ENCODE measurements at regions not wholly inside any gene's neighbourhood (a gene's known extent, or its start where the extent isn't known, plus 50 kb on each side); places are given as distances from the start of the nearest gene placed in this dataset.

- Histone ChIP-seq H3K36me3 (ENCODE audit: control insufficient read depth, insufficient read depth, low read length) (no peaks in the 10 kb centered on the region), H3K9ac (ENCODE audit: low read depth, low read length) (no peak overlapping the region), H3K27me3 (ENCODE audit: control insufficient read depth, insufficient read depth, low read length) (no peaks in the 10 kb centered on the region), H3K27ac (ENCODE audit: low read depth, low read length) (no peak overlapping the region), H3K4me3 (ENCODE audit: low read depth, low read length) (no peak overlapping the region), H3K9me3 (ENCODE audit: control insufficient read depth, insufficient read depth, low read length) (no peaks in the 10 kb centered on the region), H3K4me1 (ENCODE audit: control insufficient read depth, insufficient read depth, low read length) (peaks cover 9% of the 10 kb centered on the region)
Observed at GRCh38 chr12:41910578-41911320, 233.9 kb downstream of the GXYLT1 start.

- no peaks in the 10 kb centered on the region for H3K27me3 ChIP-seq (ENCODE audit: control insufficient read depth, insufficient read depth, low read length)
- no peaks in the 10 kb centered on the region for H3K36me3 ChIP-seq (ENCODE audit: control insufficient read depth, insufficient read depth, low read length)
- no peak overlapping the region for H3K9ac ChIP-seq (ENCODE audit: low read depth, low read length)
- no peak overlapping the region for H3K4me3 ChIP-seq (ENCODE audit: low read depth, low read length)
- peaks cover 22% of the 10 kb centered on the region for H3K4me1 ChIP-seq (ENCODE audit: control insufficient read depth, insufficient read depth, low read length)
- H3K27ac ChIP-seq (ENCODE audit: low read depth, low read length): no peak overlapping the region
- H3K9me3 ChIP-seq (ENCODE audit: control insufficient read depth, insufficient read depth, low read length): no peaks in the 10 kb centered on the region
Observed at GRCh38 chr12:41908206-41908605, 236.5 kb downstream of the GXYLT1 start.

GRCh38 chr12:41907550-41907949, 237.1 kb downstream of the GXYLT1 start:
- H3K27me3 ChIP-seq (ENCODE audit: control insufficient read depth, insufficient read depth, low read length): no peaks in the 10 kb centered on the region
- no peaks in the 10 kb centered on the region for H3K36me3 ChIP-seq (ENCODE audit: control insufficient read depth, insufficient read depth, low read length)
- no peak overlapping the region for H3K4me3 ChIP-seq (ENCODE audit: low read depth, low read length)
- peaks cover 22% of the 10 kb centered on the region for H3K4me1 ChIP-seq (ENCODE audit: control insufficient read depth, insufficient read depth, low read length)
- no peaks in the 10 kb centered on the region for H3K9me3 ChIP-seq (ENCODE audit: control insufficient read depth, insufficient read depth, low read length)
- H3K9ac ChIP-seq (ENCODE audit: low read depth, low read length): no peak overlapping the region
- H3K27ac ChIP-seq (ENCODE audit: low read depth, low read length): no peak overlapping the region

GRCh38 chr12:41907021-41907420, 237.7 kb downstream of the GXYLT1 start:
- Histone ChIP-seq H3K4me1 (ENCODE audit: control insufficient read depth, insufficient read depth, low read length) (peaks cover 22% of the 10 kb centered on the region), H3K27me3 (ENCODE audit: control insufficient read depth, insufficient read depth, low read length) (no peaks in the 10 kb centered on the region), H3K36me3 (ENCODE audit: control insufficient read depth, insufficient read depth, low read length) (no peaks in the 10 kb centered on the region), H3K27ac (ENCODE audit: low read depth, low read length) (no peak overlapping the region), H3K9ac (ENCODE audit: low read depth, low read length) (no peak overlapping the region), H3K9me3 (ENCODE audit: control insufficient read depth, insufficient read depth, low read length) (no peaks in the 10 kb centered on the region), H3K4me3 (ENCODE audit: low read depth, low read length) (no peak overlapping the region)

- no peaks in the 10 kb centered on the region for H3K27me3 ChIP-seq (ENCODE audit: control insufficient read depth, insufficient read depth, low read length)
- no peaks in the 10 kb centered on the region for H3K36me3 ChIP-seq (ENCODE audit: control insufficient read depth, insufficient read depth, low read length)
- no peaks in the 10 kb centered on the region for H3K9me3 ChIP-seq (ENCODE audit: control insufficient read depth, insufficient read depth, low read length)
- no peak overlapping the region for H3K9ac ChIP-seq (ENCODE audit: low read depth, low read length)
- no peak overlapping the region for H3K4me3 ChIP-seq (ENCODE audit: low read depth, low read length)
- no peak overlapping the region for H3K27ac ChIP-seq (ENCODE audit: low read depth, low read length)
- H3K4me1 ChIP-seq (ENCODE audit: control insufficient read depth, insufficient read depth, low read length): peaks cover 22% of the 10 kb centered on the region
Observed at GRCh38 chr12:41905759-41906297, 238.8 kb downstream of the GXYLT1 start.

DNA sequence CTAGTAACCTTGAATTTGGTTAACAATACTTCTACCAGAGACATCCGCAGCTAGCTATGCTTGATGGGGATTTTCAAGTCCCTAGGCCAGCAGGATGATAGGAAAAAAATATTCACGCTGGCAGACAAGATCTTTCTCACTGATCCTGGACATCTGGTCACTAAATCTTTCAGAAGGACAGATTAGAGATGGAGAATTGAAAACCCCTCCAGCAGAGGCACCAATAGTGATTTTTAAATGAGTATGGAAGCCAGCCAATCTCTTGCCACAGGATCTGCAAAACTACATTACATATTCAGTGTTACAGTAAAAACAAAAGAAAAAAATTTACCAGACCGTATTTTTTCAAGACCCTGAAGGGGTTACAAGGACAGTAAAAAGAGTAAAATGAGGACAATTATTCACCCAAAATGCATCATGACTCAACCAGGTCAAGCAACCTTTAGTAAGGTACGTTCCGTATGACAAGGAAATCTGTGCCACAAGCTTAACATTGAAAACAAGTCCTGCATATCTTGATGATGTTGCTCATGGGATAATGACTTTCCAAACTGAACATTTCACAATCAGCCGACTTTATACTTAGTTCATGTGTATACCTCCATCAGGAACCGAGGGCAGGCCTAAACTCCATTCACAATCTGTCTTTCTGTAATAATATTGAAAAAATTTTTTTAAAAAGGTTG, 239.5 kb downstream of the GXYLT1 start:
- Histone ChIP-seq H3K36me3 (ENCODE audit: control insufficient read depth, insufficient read depth, low read length) (no peaks in the 10 kb centered on the region), H3K9ac (ENCODE audit: low read depth, low read length) (no peak overlapping the region), H3K4me3 (ENCODE audit: low read depth, low read length) (no peak overlapping the region), H3K27me3 (ENCODE audit: control insufficient read depth, insufficient read depth, low read length) (no peaks in the 10 kb centered on the region), H3K9me3 (ENCODE audit: control insufficient read depth, insufficient read depth, low read length) (no peaks in the 10 kb centered on the region), H3K4me1 (ENCODE audit: control insufficient read depth, insufficient read depth, low read length) (peaks cover 22% of the 10 kb centered on the region), H3K27ac (ENCODE audit: low read depth, low read length) (no peak overlapping the region)

DNA sequence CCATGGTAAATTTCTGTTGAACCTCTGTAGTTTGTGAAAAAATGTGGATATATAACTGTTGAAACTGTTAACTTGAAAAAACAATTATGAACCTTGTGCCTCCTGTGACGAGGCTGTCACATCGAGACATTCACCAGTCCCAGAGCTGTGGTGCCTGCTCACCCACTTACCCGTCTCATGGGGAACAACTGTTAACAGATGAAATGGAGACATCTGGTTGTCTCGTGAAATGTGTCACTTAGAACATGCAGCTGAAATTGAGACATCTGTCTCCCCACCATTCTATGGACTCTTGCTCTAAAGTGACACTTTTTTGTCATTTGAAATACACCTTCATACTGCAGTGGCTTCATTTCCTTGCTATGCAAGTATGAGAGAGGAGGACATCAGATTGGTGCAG, 240.6 kb downstream of the GXYLT1 start:
- Histone ChIP-seq H3K27me3 (ENCODE audit: control insufficient read depth, insufficient read depth, low read length) (no peaks in the 10 kb centered on the region), H3K4me1 (ENCODE audit: control insufficient read depth, insufficient read depth, low read length) (peaks cover 22% of the 10 kb centered on the region), H3K9me3 (ENCODE audit: control insufficient read depth, insufficient read depth, low read length) (no peaks in the 10 kb centered on the region), H3K4me3 (ENCODE audit: low read depth, low read length) (no peak overlapping the region), H3K9ac (ENCODE audit: low read depth, low read length) (no peak overlapping the region), H3K36me3 (ENCODE audit: control insufficient read depth, insufficient read depth, low read length) (no peaks in the 10 kb centered on the region), H3K27ac (ENCODE audit: low read depth, low read length) (no peak overlapping the region)

DNA sequence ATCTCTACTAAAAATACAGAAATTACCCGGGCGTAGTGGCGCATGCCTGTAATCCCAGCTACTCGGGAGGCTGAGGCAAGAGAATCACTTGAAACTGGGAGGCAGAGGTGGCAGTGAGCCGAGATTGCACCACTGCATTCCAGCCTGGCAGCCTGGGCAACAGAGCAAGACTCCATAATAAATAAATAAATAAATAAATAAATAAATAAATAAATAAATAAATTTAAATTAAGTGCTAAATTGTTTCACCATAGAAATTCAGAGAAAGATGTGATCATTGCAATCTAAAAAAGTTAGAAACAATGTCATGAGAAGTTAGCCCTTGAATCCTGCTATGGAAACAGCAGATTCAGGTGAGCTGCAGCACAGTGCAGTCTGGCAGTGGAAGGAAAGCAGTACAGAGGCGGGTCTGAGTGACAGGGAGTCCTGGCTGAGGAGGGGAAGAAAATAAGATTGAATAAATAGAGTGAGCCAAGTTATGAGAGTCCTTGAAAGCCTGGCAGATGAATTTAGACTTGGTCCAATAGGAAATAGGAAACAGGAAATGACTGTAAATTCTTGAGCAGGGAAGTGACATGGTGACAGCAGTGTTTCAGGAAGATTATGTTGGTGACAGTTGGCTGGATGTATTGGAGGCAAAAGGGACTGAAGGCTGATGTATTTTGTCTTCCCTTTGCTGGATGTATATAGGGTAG, 241.5 kb downstream of the GXYLT1 start:
- H3K36me3 ChIP-seq (ENCODE audit: control insufficient read depth, insufficient read depth, low read length): no peaks in the 10 kb centered on the region
- H3K9me3 ChIP-seq (ENCODE audit: control insufficient read depth, insufficient read depth, low read length): no peaks in the 10 kb centered on the region
- no peak overlapping the region for H3K4me3 ChIP-seq (ENCODE audit: low read depth, low read length)
- no peaks in the 10 kb centered on the region for H3K27me3 ChIP-seq (ENCODE audit: control insufficient read depth, insufficient read depth, low read length)
- H3K9ac ChIP-seq (ENCODE audit: low read depth, low read length): no peak overlapping the region
- H3K4me1 ChIP-seq (ENCODE audit: control insufficient read depth, insufficient read depth, low read length): peaks cover 22% of the 10 kb centered on the region
- no peak overlapping the region for H3K27ac ChIP-seq (ENCODE audit: low read depth, low read length)

GRCh38 chr12:41899577-41899976, 245.1 kb downstream of the GXYLT1 start:
- H3K9me3 ChIP-seq (ENCODE audit: control insufficient read depth, insufficient read depth, low read length): no peaks in the 10 kb centered on the region
- H3K27ac ChIP-seq (ENCODE audit: low read depth, low read length): no peak overlapping the region
- no peaks in the 10 kb centered on the region for H3K27me3 ChIP-seq (ENCODE audit: control insufficient read depth, insufficient read depth, low read length)
- H3K36me3 ChIP-seq (ENCODE audit: control insufficient read depth, insufficient read depth, low read length): no peaks in the 10 kb centered on the region
- H3K9ac ChIP-seq (ENCODE audit: low read depth, low read length): no peak overlapping the region
- 0 out of 2 replicates have a peak, but pooled peaks cover 5% of the 10 kb centered on the region for H3K4me1 ChIP-seq (ENCODE audit: control insufficient read depth, insufficient read depth, low read length)
- H3K4me3 ChIP-seq (ENCODE audit: low read depth, low read length): no peak overlapping the region

DNA sequence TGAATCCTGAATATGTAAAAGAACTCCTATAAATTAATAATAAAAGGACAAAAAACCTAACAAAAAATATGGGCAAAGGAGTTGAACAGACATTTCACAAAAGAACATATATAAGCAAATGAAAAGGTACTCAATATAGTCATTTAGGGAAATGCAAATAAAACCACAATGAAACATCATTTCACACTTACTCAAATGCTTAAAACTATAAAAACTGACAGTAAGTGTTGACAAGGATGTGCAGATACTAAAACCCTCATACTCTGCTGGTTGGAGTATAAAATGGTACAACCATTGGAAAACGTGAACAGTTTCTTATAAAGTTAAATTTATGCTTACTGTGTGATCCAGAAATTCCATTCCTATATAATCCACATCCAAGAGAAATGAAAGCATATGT, 247.1 kb downstream of the GXYLT1 start:
- H3K27me3 ChIP-seq (ENCODE audit: control insufficient read depth, insufficient read depth, low read length): no peaks in the 10 kb centered on the region
- no peak overlapping the region for H3K27ac ChIP-seq (ENCODE audit: low read depth, low read length)
- H3K4me1 ChIP-seq (ENCODE audit: control insufficient read depth, insufficient read depth, low read length): no peaks in the 10 kb centered on the region
- no peak overlapping the region for H3K9ac ChIP-seq (ENCODE audit: low read depth, low read length)
- H3K36me3 ChIP-seq (ENCODE audit: control insufficient read depth, insufficient read depth, low read length): no peaks in the 10 kb centered on the region
- H3K9me3 ChIP-seq (ENCODE audit: control insufficient read depth, insufficient read depth, low read length): no peaks in the 10 kb centered on the region
- no peak overlapping the region for H3K4me3 ChIP-seq (ENCODE audit: low read depth, low read length)

DNA sequence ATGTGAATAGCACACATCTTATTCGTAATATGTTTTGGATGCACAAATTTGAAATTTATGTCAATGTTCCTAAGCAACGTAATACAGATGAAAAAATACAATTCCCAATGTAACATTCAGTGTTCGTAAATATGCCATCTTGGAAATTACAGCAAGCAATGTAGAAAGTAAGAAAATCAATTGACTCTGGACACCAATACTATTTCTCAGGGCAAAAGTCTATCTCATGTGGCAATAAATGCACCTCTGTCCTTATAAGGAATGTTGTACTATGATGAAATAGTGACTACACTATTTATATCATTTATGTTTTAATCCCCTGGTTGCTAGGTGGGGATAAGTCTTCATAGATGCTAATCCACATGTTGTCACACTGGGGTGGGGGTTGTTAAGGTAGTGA, 251.2 kb downstream of the GXYLT1 start:
- no peaks in the 10 kb centered on the region for H3K36me3 ChIP-seq (ENCODE audit: control insufficient read depth, insufficient read depth, low read length)
- H3K27me3 ChIP-seq (ENCODE audit: control insufficient read depth, insufficient read depth, low read length): no peaks in the 10 kb centered on the region
- H3K9ac ChIP-seq (ENCODE audit: low read depth, low read length): no peak overlapping the region
- H3K4me1 ChIP-seq (ENCODE audit: control insufficient read depth, insufficient read depth, low read length): no peaks in the 10 kb centered on the region
- H3K9me3 ChIP-seq (ENCODE audit: control insufficient read depth, insufficient read depth, low read length): no peaks in the 10 kb centered on the region
- no peak overlapping the region for H3K27ac ChIP-seq (ENCODE audit: low read depth, low read length)
- H3K4me3 ChIP-seq (ENCODE audit: low read depth, low read length): no peak overlapping the region

All from HUES48 (cell line).